GM18508 (cell line): ENCODE measurements at regions not wholly inside any gene's neighbourhood (a gene's known extent, or its start where the extent isn't known, plus 50 kb on each side); places are given as distances from the start of the nearest gene placed in this dataset.

Source experiments
- ATAC-seq: cut with Tn5 transposase; IDR thresholded peaks from one replicate; pipeline ENCODE4 v1.9.1; 2021; ENCODE audit warnings: moderate number of reproducible peaks; ENCODE audit not compliant: insufficient read depth, unreplicated experiment

DNA sequence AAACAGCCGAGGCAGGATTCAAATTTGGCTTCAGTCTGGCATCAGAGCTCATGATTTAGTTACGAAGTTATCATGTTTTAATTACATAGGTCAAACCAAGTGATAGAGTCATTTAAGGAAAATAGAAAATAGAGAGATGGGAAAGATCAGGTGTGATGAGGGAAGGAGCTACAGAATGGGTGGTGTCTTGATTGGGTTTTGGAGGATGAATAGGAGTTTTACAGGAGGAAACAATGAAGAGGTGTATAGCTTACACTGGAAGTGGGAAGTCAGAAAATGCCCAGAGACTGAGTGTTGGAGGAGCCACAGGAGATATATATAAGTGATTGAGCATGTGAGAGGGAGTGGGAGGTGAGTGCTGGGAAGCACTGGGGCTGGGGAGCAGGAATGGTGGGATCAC lies 264.2 kb upstream of the TNP1 start:
- no peak for ATAC-seq

- ATAC-seq = no peak
Measured at GRCh38 chr2:217121565-217121964, 261.7 kb upstream of the TNP1 start.

DNA sequence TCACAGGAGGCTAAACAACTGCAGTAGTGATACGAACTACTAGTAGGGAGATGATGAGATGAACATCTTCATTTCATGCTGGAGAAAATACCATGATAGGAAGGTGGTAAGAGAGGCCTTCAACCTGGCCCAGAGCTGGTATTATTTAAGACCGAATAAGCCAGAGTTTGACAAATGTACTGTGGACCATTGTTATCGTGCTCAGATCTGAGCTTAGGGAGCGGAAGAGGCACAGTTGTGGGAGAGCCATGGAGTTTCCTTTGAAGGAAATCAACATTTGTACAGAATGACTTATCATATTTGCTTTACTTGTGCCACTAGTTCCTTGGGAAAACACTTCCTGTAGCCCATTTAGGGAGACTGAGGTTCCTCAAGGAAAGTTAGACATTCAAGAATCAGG lies 260.6 kb upstream of the TNP1 start:
- ATAC-seq = no peak

DNA sequence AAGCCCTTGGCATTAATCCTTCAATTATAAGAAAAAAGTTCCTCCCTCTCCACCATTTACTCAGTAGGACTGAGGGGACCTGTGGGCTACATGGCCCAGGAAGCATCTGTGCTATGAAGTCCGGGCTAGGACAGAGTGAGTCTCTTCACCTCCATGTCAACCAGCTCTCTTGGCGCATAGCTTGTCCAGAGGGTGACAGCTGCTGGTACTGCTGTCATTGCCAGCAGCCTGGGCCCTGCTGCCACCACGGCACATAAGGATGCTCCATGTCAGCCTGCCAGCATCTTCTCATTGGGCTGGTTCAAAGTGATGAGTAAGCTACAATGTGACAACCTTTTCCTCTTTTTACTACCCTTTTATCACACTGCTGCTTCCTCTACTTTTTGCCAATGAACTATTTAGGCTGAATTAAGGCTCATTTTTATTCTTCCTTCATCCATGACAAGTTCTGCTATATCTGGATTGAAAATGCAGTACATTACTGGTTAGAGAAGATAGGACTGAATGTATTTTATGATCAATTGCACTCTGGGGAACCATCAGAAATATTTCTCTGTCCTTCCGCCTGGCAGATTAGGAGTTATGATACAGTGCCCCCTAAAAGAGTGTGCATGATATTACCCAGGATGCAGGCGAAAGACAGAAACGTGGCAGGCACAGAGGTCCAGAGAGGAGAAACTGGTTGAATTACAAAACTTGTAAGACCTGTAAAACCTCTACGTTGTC lies 258.9 kb upstream of the TNP1 start:
- ATAC-seq = no peak

DNA sequence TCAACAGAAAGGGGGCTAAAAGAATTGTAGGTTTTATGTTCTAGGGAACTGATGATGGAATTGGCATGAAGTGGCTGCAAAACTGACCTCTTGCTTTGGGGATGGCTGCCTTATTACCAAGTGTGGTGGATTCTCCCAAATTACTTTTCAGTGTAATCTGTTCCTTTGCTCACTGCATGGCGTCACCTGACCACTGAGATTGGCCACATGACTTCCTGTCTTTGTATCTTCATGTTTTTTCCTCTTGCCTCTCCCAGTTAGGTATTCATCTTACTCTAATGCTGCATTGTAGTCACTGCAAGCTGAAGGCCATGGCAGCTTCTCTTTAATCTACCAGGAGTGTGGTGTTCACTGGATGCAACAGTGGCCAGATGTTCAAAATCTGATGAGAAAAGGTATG lies 257.7 kb upstream of the TNP1 start:
- no peak for ATAC-seq

GRCh38 chr2:217116610-217117009 lies 256.7 kb upstream of the TNP1 start:
- no peak for ATAC-seq

DNA sequence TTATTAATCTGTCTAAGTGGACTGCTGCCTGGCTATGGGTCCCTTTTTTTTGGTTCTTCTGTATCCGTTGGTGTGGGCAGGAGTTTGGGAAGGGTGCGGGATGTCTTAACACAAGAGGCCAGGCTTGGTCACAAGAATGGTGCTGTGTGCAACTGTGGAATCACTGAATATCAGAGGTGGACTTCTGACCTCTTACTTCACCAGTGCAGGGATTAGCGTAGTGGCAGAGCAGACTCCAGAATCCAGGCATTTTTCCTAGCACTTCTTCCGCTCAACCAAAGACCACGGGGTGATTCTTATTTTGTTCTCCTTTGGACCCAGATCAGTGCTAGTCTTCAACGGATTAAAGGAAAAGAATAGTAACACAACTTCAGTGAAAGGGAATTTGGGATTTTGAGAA lies 254.3 kb upstream of the TNP1 start:
- no peak for ATAC-seq

DNA sequence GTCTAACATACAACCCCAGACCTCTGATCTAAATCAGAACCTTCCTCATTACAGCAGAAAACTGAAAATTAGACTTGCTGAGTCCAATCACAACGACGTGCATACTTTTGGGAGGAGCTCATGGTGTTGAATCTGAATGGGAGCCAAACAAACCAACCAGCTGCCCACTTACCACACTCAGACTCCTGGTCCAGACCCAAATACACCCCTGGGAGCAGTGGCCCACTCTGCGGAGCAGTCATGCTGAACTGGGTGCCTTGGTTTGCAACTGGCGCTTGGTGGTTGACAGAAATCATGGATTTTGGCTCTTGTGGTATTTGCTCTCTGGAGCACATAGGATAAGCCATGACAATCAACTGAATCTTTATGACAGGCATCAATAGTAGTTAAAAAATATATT lies 253.6 kb upstream of the TNP1 start:
- ATAC-seq = no peak

GRCh38 chr2:217110550-217110949 lies 250.7 kb upstream of the TNP1 start:
- no peak for ATAC-seq

DNA sequence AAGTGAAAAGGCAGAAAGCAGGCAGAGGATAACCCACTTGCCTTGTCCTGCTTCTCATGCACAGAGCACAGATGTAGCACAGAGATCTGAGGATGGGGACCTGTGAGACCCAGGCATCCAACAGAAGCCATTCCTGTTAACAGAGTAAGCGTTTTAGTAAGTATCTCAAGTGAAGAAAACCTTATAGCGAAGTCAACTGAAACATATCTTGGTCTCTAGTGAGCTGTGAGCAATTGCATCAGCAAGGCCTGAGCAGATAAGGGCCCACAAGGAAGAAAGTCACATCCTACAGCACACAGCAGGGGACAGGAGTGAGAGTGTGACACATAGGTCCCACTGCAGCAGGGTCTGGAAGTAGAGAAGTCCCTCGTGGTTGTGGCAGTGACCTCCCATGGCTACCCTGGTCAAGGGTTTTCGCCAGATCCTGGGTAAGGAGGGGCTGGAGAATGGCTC lies 248.7 kb upstream of the TNP1 start:
- ATAC-seq = no peak

- ATAC-seq = no peak
Measured at GRCh38 chr2:217108086-217108485, 248.2 kb upstream of the TNP1 start.

DNA sequence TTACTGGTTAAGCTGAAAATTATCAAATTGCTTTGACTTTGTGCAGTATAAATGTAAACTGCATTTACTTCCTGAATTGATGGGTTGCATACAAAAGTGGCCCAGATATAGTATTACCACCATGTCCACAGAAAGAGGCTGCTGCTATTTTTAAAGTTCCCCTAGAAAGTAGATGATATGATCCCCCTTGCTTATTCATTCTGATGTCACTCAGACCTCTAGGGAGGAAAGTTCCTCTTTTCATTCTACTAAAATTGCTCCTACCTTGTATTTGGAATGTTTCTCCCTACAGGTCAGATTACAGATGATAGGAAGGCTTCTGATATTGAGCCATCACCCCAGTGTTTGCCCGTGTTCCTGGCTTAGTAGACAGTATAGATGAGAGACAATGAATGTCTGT lies 247.6 kb upstream of the TNP1 start:
- no peak for ATAC-seq

DNA sequence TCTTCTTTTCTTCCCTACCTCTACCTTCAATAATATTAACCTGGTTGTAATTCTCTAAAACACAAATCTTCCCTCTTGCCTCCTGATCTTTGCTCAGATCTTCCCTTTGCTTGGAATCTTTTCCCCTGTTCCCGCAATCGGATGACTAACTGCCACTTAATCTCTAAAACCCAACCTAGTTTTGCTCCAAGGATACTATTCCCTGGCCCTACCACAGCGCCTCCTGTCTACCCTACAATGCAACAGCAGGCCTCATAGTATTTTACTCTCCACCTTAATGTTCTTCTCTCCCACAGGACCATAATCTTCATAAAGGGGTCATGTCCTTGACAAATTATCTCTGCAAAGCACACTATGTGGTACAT lies 246.8 kb upstream of the TNP1 start:
- no peak for ATAC-seq

DNA sequence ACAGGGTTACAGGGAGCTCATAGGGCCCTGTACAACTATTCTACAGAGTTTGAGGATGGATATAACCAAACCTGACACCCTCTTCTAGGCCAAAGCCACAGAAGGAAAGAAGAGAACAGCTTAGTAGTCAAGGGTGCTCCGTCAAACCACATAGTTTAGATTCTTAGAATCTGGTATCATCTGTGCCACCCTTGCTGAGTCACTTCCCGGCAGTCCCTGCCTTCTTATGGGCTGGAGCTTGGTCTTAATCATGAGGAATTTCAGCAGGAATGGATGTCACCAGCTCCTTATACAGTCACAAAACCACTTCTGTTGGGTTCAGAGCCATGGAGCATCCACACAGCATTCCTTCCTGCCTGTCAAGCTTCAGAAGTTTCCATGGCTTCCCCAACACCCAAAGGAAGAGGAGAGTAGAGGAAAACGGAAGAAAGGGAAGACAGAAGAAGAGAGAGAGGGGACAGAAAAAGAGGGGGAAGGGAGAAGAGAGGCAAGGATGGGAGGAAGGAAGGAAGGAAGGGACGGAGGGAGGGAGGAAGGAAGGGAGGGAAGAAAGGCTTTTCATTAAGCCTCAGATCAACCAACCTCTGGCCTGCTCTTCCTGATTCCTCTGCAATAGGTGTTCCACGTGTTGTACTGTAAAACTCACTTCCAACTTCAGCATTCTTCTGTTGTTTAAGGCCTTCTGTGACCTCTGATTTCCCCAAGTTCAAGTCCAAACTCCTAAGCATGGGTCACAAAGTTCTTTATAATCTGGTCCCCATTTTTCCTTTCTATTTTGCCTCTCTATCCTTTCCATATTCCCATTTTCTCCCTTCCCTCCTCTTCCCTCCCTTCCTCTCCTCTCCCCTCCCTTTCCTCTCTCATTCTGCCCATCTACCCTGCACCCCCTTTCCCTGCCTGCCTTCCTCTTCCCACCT lies 246.1 kb upstream of the TNP1 start:
- no peak for ATAC-seq

GRCh38 chr2:217103752-217104545 lies 244.1 kb upstream of the TNP1 start:
- ATAC-seq = no peak

GRCh38 chr2:217102956-217103355 lies 243.1 kb upstream of the TNP1 start:
- no peak for ATAC-seq

DNA sequence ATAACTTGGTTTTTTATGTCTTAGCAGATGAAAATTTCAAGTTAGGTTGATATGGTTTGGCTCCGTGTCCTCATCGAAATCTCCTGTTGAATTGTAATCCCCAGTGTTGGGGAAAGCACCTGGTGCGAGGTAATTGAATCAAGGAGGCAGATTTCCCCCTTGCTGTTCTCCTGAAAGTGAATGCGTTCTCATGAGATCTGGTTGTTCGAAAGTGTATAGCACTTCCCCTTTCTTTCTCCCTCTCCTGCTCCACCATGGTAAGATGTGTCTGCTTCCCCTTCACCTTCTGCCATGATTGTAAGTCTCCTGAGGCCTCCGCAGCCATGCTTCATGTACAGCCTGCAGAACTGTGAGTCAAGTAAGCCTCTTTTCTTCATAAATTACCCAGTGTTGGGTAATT lies 242.1 kb upstream of the TNP1 start:
- ATAC-seq = no peak

- no peak for ATAC-seq
Measured at GRCh38 chr2:217099561-217099960, 239.7 kb upstream of the TNP1 start.

DNA sequence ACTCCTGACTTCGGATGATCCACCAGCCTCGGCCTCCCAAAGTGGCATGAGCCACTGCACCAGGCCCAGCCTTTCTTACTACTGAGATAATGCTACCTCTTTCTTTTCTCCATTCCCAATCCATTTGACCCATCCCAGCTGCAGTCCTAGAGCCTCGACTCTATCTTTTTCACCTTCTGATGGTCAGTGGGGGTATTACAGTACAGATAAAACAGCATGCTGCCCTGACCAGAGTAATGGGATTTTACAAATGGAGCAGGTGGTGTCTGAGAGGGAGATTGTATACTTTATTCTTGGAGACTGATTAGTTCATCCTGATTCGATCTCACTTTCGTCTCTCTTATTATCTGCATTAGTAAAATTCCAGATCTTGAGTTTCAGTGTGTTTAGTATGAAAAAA lies 238.6 kb upstream of the TNP1 start:
- no peak for ATAC-seq

- ATAC-seq = no peak
Measured at GRCh38 chr2:217097346-217097745, 237.5 kb upstream of the TNP1 start.
